Sigmoid colon (tissue), 6 donors: ENCODE measurements at regions not wholly inside any gene's neighbourhood (a gene's known extent, or its start where the extent isn't known, plus 50 kb on each side); places are given as distances from the start of the nearest gene placed in this dataset.

Experiments used
- DNase-seq: peaks from one replicate; pipeline ENCODE4 v3.0.0-alpha.2; 2019
- H3K27ac ChIP-seq, 4 donors: fragments of 200-600 bp; sonication (generic); one replicate each; pipeline ENCODE4 v1.5.1; 2016 to 2019; ENCODE audit warnings: mild to moderate bottlenecking in 1 of 4
- H3K27me3 ChIP-seq, 3 donors: fragments of 200-600 bp; sonication (generic); one replicate each; pipeline ENCODE4 v1.5.1; 2019; ENCODE audit warnings: mild to moderate bottlenecking in 1 of 3
- H3K36me3 ChIP-seq, 4 donors: fragments of 200-600 bp; sonication (generic); one replicate each; pipeline ENCODE4 v1.5.1; 2016 to 2019
- H3K4me1 ChIP-seq, 4 donors: fragments of 200-600 bp; sonication (generic); one replicate each; pipeline ENCODE4 v1.5.1; 2017 to 2019
- H3K4me3 ChIP-seq, 4 donors: fragments of 200-600 bp; sonication (generic); one replicate each; pipeline ENCODE4 v1.5.1; 2017 to 2019; ENCODE audit warnings: mild to moderate bottlenecking in 2 of 4, moderate library complexity in 1 of 4
- H3K9me3 ChIP-seq, 4 donors: fragments of 200-600 bp in 3 of 4; sonication (generic) in 3 of 4; one replicate each; pipeline versions ENCODE4 v1.5.1 to v1.6.1; 2013 to 2019
- EP300 ChIP-seq, 4 donors: sonication (generic); formaldehyde crosslinking; IDR thresholded peaks; one replicate each; pipeline ENCODE4 v1.6.1; 2017; ENCODE audit warnings: antibody characterized with exemption in 4 of 4
- POLR2A ChIP-seq, 2 donors: fragments of 450-650 bp; IDR thresholded peaks; one replicate each; pipeline ENCODE4 v1.6.1; 2016; ENCODE audit warnings: antibody characterized with exemption in 2 of 2, mild to moderate bottlenecking in 2 of 2, moderate library complexity in 2 of 2
- POLR2AphosphoS5 ChIP-seq, 4 donors: sonication (generic); formaldehyde crosslinking; IDR thresholded peaks; one replicate each; pipeline ENCODE4 v1.6.1; 2017; ENCODE audit warnings: antibody characterized with exemption in 4 of 4
- WGBS, 2 donors: extraction: QIAGEN DNeasy Blood & Tissue Kit; methylation state at CpG; one replicate each; pipeline ENCODE4 v1.1.7; 2013; 5-methylcytosine and 5-hydroxymethylcytosine counted together
- intact Hi-C: fragments of 100-400 bp; cut with DNase I; formaldehyde crosslinking; loops from one replicate; pipeline ENCODE4 v1.15.1; 2023
- TF ChIP-seq, protein P1 (sequence below), 4 experiments: fragments of 450-650 bp in 3 of 4; fragments of 200-600 bp in 1 of 4; IDR thresholded peaks; one replicate each; pipeline ENCODE4 v1.5.1; 2016 to 2019; ENCODE audit warnings: antibody characterized with exemption in 4 of 4, mild to moderate bottlenecking in 3 of 4, moderate library complexity in 2 of 4
- donor health status: healthy with polysubstance abuse.
- donor health status: healthy.

DNA sequence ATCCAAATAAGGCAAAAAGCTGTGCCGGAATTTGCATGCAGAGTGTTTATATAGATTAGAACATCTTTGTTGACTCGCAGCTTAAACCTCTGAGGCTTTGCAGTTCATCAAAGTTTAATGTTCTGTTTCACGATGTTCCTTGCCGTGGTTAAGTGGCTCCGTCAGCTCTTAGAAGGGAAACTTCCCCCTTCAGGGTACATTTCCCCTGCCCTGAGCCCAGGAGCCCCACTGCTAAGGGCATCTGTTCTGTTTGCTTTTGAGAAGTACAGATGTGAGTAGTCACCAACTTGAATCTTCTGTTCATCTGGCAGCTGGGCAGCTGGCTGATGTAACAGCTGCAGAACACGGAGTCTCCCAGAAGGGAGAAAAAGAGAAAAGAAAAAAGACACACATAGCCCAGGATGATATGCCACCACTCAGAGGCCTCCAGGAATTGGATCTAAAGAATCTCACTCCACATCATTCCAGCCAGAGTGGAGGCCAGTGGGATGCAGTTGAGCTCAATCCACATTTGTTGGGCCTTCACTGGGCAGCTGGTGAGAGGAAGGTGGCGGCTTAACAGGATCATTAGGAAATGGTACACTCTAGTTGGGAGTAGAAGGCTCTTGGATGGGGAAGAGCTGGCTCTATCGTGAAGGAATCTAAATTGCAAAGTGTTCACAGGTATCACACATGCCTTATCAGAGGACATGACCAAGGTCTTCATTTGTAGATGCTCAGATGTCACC lies 178.7 kb upstream of the RBPJ start:
- Histone ChIP-seq H3K4me3 (no peak overlapping the region), H3K9me3 (no peaks in the 10 kb centered on the region), H3K4me1 (peaks cover 0 to 57% (median 48%) of the 10 kb centered on the region in 4 donors), H3K27ac (peak overlapping the region; percentile 49 to 87 (median 82)), H3K36me3 (no peaks in the 10 kb centered on the region), H3K27me3 (no peaks in the 10 kb centered on the region)
- peak; percentile 90 for DNase-seq
- TF ChIP-seq EP300 (IDR thresholded peaks at IDR 0.05) (peak; percentile 79 to 99 (median 94)), POLR2AphosphoS5 (IDR thresholded peaks at IDR 0.05) (peak; percentile 51 to 87 (median 80)), POLR2A (IDR thresholded peaks at IDR 0.05) (no peak)
- WGBS, 2 donors, result 61 to 81% methylated on average over 8 of the region's 8 CpGs
- intact Hi-C loops, result loop anchor here (2.0 to 5.0 kb wide), 3 partner anchors 90 to 340 kb away; partner anchors contain the start of gene RBPJ

DNA sequence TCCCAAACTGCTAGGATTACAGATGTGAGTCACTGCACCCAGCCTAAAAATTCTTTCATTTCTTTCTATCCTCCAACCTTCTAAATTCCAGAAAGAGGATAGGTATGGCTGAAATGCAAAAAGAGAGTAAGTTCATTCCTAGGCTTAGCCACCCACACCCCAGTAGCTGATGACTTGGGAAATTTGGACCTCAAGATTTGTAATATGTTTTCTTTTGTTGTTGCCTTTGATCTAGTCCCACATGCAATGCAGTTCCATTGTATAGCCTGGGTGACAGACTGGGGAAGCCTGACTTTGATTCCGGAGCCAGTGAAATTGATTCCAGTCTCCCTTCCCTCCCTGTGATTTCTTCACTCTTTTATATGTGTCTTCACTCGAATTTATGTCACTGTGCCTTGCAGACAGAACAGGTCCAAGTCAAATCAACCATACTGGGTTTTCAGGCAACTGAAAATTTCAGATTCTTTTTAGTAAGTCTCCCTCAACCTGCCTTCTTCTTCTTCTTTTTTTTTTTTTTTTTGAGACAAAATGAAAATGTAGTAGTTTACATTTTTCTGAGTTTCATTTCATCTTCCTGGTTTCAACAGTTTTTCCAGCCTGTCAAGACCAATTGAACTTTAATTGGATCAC lies 176.2 kb upstream of the RBPJ start:
- no peak for DNase-seq
- Histone ChIP-seq H3K27me3 (no peaks in the 10 kb centered on the region), H3K4me1 (peaks cover 0 to 42% (median 35%) of the 10 kb centered on the region in 4 donors), H3K36me3 (no peaks in the 10 kb centered on the region), H3K9me3 (no peaks in the 10 kb centered on the region), H3K4me3 (no peak overlapping the region), H3K27ac (peak overlapping the region in 3 of 4 donors; percentile 7 to 44 (median 17))
- 19 to 68% methylated on average over 2 of the region's 2 CpGs for WGBS, 2 donors
- TF ChIP-seq POLR2A (IDR thresholded peaks at IDR 0.05), result no peak
- TF ChIP-seq POLR2AphosphoS5 (IDR thresholded peaks at IDR 0.05), result no peak
- TF ChIP-seq, protein P1, sequence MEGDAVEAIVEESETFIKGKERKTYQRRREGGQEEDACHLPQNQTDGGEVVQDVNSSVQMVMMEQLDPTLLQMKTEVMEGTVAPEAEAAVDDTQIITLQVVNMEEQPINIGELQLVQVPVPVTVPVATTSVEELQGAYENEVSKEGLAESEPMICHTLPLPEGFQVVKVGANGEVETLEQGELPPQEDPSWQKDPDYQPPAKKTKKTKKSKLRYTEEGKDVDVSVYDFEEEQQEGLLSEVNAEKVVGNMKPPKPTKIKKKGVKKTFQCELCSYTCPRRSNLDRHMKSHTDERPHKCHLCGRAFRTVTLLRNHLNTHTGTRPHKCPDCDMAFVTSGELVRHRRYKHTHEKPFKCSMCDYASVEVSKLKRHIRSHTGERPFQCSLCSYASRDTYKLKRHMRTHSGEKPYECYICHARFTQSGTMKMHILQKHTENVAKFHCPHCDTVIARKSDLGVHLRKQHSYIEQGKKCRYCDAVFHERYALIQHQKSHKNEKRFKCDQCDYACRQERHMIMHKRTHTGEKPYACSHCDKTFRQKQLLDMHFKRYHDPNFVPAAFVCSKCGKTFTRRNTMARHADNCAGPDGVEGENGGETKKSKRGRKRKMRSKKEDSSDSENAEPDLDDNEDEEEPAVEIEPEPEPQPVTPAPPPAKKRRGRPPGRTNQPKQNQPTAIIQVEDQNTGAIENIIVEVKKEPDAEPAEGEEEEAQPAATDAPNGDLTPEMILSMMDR (IDR thresholded peaks at IDR 0.05), result no peak
- no peak for TF ChIP-seq EP300 (IDR thresholded peaks at IDR 0.05)
- intact Hi-C loops, result loop anchor here (5.0 kb wide), 2 partner anchors 92 to 338 kb away; no protein-coding TSS in a partner anchor

DNA sequence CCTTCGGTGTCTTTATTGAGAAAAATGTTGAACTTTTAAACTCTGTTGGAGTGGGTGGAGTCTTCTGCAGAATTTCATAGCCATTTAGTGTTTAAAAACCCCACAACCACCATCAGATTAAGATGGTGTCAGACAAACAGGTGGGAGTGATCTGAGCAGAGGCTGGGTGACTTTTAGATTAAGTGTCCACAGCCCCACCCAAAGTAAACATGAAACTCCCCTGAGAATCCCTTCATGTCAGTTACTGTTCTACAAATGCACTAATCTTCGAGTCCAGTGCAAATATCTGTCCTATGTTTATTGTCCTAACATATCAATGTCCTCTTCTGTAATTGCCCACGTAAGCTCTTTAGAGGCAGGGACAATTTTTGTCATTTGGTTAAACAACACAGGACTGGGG lies 175.6 kb upstream of the RBPJ start:
- DNase-seq, result no peak
- 15 to 55% methylated on average over 3 of the region's 3 CpGs for WGBS, 2 donors
- Histone ChIP-seq H3K4me3 (no peak overlapping the region), H3K9me3 (no peaks in the 10 kb centered on the region), H3K36me3 (no peaks in the 10 kb centered on the region), H3K27me3 (no peaks in the 10 kb centered on the region), H3K27ac (peak overlapping the region in 1 of 4 donors; percentile 44), H3K4me1 (peaks cover 0 to 37% (median 30%) of the 10 kb centered on the region in 4 donors)
- no peak for TF ChIP-seq EP300 (IDR thresholded peaks at IDR 0.05)
- TF ChIP-seq POLR2AphosphoS5 (IDR thresholded peaks at IDR 0.05), result no peak
- TF ChIP-seq, protein P1 (IDR thresholded peaks at IDR 0.05), result no peak
- TF ChIP-seq POLR2A (IDR thresholded peaks at IDR 0.05), result no peak
- intact Hi-C loops, result no loop called here

DNA sequence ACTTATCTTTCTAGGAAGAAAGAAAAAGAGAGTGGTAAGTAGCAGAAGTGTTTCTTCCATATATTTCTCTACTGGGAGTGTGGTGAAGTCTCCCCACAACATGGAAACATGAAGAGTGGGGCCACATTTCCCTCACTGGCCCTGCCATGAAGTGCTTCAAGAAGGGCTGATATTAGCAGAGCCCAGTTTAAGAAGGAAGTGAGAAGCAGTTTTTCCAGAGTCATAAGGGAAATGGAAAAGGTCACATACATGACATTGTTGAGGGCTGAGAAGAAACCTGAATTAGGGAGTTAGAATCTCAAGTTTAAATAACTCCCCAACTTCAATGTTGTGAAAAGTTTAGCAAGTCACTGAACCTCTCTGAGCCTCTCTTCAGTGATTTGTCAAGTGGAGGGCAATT lies 171.9 kb upstream of the RBPJ start:
- H3K27ac ChIP-seq, result no peak overlapping the region
- DNase-seq, result no peak
- no peak overlapping the region for H3K4me3 ChIP-seq
- no peaks in the 10 kb centered on the region for H3K27me3 ChIP-seq
- H3K4me1 ChIP-seq, result peaks cover 0 to 13% (median 3%) of the 10 kb centered on the region in 4 donors
- no peaks in the 10 kb centered on the region for H3K9me3 ChIP-seq
- no peaks in the 10 kb centered on the region for H3K36me3 ChIP-seq
- intact Hi-C loops, result no loop called here
- TF ChIP-seq EP300 (IDR thresholded peaks at IDR 0.05) (no peak), POLR2AphosphoS5 (IDR thresholded peaks at IDR 0.05) (no peak), POLR2A (IDR thresholded peaks at IDR 0.05) (no peak)
- TF ChIP-seq, protein P1 (IDR thresholded peaks at IDR 0.05), result no peak

DNA sequence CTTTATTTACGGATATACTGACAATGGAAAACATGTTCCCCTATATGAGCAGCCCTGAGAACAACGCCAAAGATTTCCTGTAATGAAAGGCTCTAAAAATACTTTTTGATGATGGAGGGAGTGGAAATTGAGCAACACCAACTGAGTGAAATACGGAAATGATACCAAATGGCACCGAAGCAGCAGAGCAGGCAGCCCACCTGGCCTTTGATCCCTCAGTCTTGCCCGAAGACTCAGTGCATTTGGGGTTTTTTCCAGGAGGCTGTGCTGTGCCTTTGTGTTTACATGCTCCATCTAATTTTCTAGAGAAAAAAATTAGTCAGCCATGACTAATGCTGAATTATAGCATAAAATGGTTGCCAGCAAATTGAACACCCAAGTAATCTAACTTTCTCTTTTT lies 169.9 kb upstream of the RBPJ start:
- Histone ChIP-seq H3K27ac (peak overlapping the region in 3 of 4 donors; percentile 35 to 45 (median 40)), H3K9me3 (no peaks in the 10 kb centered on the region), H3K36me3 (no peaks in the 10 kb centered on the region), H3K4me3 (no peak overlapping the region), H3K4me1 (peaks cover 0 to 13% (median 0%) of the 10 kb centered on the region in 4 donors), H3K27me3 (no peaks in the 10 kb centered on the region)
- WGBS, 2 donors, result 74 to 82% methylated on average over 5 of the region's 5 CpGs
- no peak for DNase-seq
- TF ChIP-seq, protein P1 (IDR thresholded peaks at IDR 0.05), result no peak
- peak in 2 of 4 donors; percentile 11 to 23 for TF ChIP-seq EP300 (IDR thresholded peaks at IDR 0.05)
- peak in 2 of 4 donors; percentile 51 to 54 for TF ChIP-seq POLR2AphosphoS5 (IDR thresholded peaks at IDR 0.05)
- TF ChIP-seq POLR2A (IDR thresholded peaks at IDR 0.05), result no peak
- intact Hi-C loops, result no loop called here
